ENCODE measurements at regions not wholly inside any gene's neighbourhood (a gene's known extent, or its start where the extent isn't known, plus 50 kb on each side); places are given as distances from the start of the nearest gene placed in this dataset.

GRCh38 chr16:48047241-48047640, 108.6 kb downstream of the ABCC12 start:
- peak overlapping the region; percentile 35 for H3K4me2 ChIP-seq
- no peak overlapping the region for H3K4me3 ChIP-seq
- H3K9me3 Mint-ChIP-seq, result no peaks in the 10 kb centered on the region
- H3K79me2 ChIP-seq (ENCODE audit: low read depth), result no peaks in the 10 kb centered on the region
- H4K20me1 ChIP-seq (ENCODE audit: low read depth), result no peaks in the 10 kb centered on the region
- H3K27me3 ChIP-seq, result no peaks in the 10 kb centered on the region
- TF ChIP-seq EZH2 (IDR thresholded peaks at IDR 0.05) (no peak), CTCF (IDR thresholded peaks at IDR 0.05) (no peak), EZH2phosphoT487 (IDR thresholded peaks at IDR 0.05) (no peak)
- no peaks in the 10 kb centered on the region for H3K36me3 Mint-ChIP-seq
- H3K36me3 ChIP-seq, result no peaks in the 10 kb centered on the region
- no peak overlapping the region for H3K4me3 Mint-ChIP-seq
- no peak for DNase-seq (ENCODE audit: low spot score)
- H2AFZ ChIP-seq (replicated peaks), result peak overlapping the region; percentile 28
- peaks cover 6% of the 10 kb centered on the region for H3F3A ChIP-seq (ENCODE audit: low read depth)
- peaks cover 3% of the 10 kb centered on the region for H3K4me1 Mint-ChIP-seq
- peak overlapping the region; percentile 74 for H3K27ac ChIP-seq
- H3K4me1 ChIP-seq, result peaks cover 14% of the 10 kb centered on the region
- H3K9me3 ChIP-seq (ENCODE audit: low read depth), result no peaks in the 10 kb centered on the region
- H3K27me3 Mint-ChIP-seq (ENCODE audit: insufficient read depth, low read depth), result no peaks in the 10 kb centered on the region
- no peak overlapping the region for H3K9ac ChIP-seq
- no peak overlapping the region for H3K27ac Mint-ChIP-seq

- H3K27ac Mint-ChIP-seq, result no peak overlapping the region
- Histone ChIP-seq H2AFZ (replicated peaks) (no peak overlapping the region), H3F3A (ENCODE audit: low read depth) (peaks cover 6% of the 10 kb centered on the region), H3K36me3 (no peaks in the 10 kb centered on the region), H3K27me3 (no peaks in the 10 kb centered on the region), H3K9me3 (ENCODE audit: low read depth) (no peaks in the 10 kb centered on the region), H3K4me1 (peaks cover 14% of the 10 kb centered on the region), H3K9ac (no peak overlapping the region), H3K4me2 (no peak overlapping the region), H3K79me2 (ENCODE audit: low read depth) (no peaks in the 10 kb centered on the region), H3K27ac (no peak overlapping the region), H3K4me3 (no peak overlapping the region), H4K20me1 (ENCODE audit: low read depth) (no peaks in the 10 kb centered on the region)
- peaks cover 3% of the 10 kb centered on the region for H3K4me1 Mint-ChIP-seq
- TF ChIP-seq EZH2phosphoT487 (IDR thresholded peaks at IDR 0.05) (no peak), CTCF (IDR thresholded peaks at IDR 0.05) (no peak), EZH2 (IDR thresholded peaks at IDR 0.05) (no peak)
- H3K27me3 Mint-ChIP-seq (ENCODE audit: insufficient read depth, low read depth), result peaks cover 2% of the 10 kb centered on the region
- no peaks in the 10 kb centered on the region for H3K9me3 Mint-ChIP-seq
- no peak for DNase-seq (ENCODE audit: low spot score)
- no peak overlapping the region for H3K4me3 Mint-ChIP-seq
- H3K36me3 Mint-ChIP-seq, result no peaks in the 10 kb centered on the region
Observed at GRCh38 chr16:48044117-48044516, 111.7 kb downstream of the ABCC12 start.

GRCh38 chr16:48041981-48042421, 113.8 kb downstream of the ABCC12 start:
- Mint-ChIP-seq H3K36me3 (no peaks in the 10 kb centered on the region), H3K27me3 (ENCODE audit: insufficient read depth, low read depth) (peaks cover 2% of the 10 kb centered on the region), H3K4me1 (peaks cover 1% of the 10 kb centered on the region), H3K27ac (no peak overlapping the region), H3K4me3 (no peak overlapping the region), H3K9me3 (no peaks in the 10 kb centered on the region)
- Histone ChIP-seq H3K9me3 (ENCODE audit: low read depth) (no peaks in the 10 kb centered on the region), H3K79me2 (ENCODE audit: low read depth) (no peaks in the 10 kb centered on the region), H3F3A (ENCODE audit: low read depth) (no peaks in the 10 kb centered on the region), H3K27ac (no peak overlapping the region), H3K27me3 (no peaks in the 10 kb centered on the region), H3K36me3 (no peaks in the 10 kb centered on the region), H3K4me3 (no peak overlapping the region), H3K9ac (no peak overlapping the region), H4K20me1 (ENCODE audit: low read depth) (no peaks in the 10 kb centered on the region), H3K4me2 (no peak overlapping the region), H3K4me1 (peaks cover 2% of the 10 kb centered on the region), H2AFZ (replicated peaks) (no peak overlapping the region)
- peak; percentile 58 for DNase-seq (ENCODE audit: low spot score)
- TF ChIP-seq CTCF (IDR thresholded peaks at IDR 0.05) (peak; percentile 60), EZH2phosphoT487 (IDR thresholded peaks at IDR 0.05) (no peak), EZH2 (IDR thresholded peaks at IDR 0.05) (no peak)
